Natural killer cell (primary cell): ENCODE measurements at regions not wholly inside any gene's neighbourhood (a gene's known extent, or its start where the extent isn't known, plus 50 kb on each side); places are given as distances from the start of the nearest gene placed in this dataset.

Experiments
- ATAC-seq, 3 donors: fragments of 150-1000 bp in 2 of 3; fragments of 200-7000 bp in 1 of 3; cut with Tn5 transposase; 1 replicate in 1 of 3; 2 replicates in 2 of 3; pipeline ENCODE4 v1.10.0; 2021; ENCODE audit warnings: mild to moderate bottlenecking in 2 of 3, moderate library complexity in 2 of 3
- DNase-seq, 2 donors: peaks; one replicate each; pipeline versions ENCODE4 v3.0.0 to v3.0.0-alpha.2; 2013 to 2021; ENCODE audit warnings: mixed read lengths in 1 of 2
- H3K27ac ChIP-seq: one replicate; pipeline ENCODE4 v1.5.1; 2013; ENCODE audit warnings: mild to moderate bottlenecking, low read length
- H3K27me3 ChIP-seq: one replicate; pipeline ENCODE4 v1.6.1; 2013; ENCODE audit warnings: low read length; ENCODE audit not compliant: control insufficient read depth, insufficient read depth
- H3K36me3 ChIP-seq: one replicate; pipeline ENCODE4 v1.6.1; 2013; ENCODE audit warnings: low read length; ENCODE audit not compliant: control insufficient read depth, insufficient read depth
- H3K4me1 ChIP-seq: one replicate; pipeline ENCODE4 v1.6.1; 2013; ENCODE audit warnings: low read length; ENCODE audit not compliant: control insufficient read depth, insufficient read depth
- H3K4me3 ChIP-seq: one replicate; pipeline ENCODE4 v1.5.1; 2013; ENCODE audit warnings: low read length
- H3K9me3 ChIP-seq: one replicate; pipeline ENCODE4 v1.6.1; 2013; ENCODE audit warnings: low read length; ENCODE audit not compliant: control insufficient read depth, insufficient read depth
- H3K27ac Mint-ChIP-seq, 2 donors: one replicate each; pipeline ENCODE4 v1.8.0; 2022; ENCODE audit warnings: mild to moderate bottlenecking in 2 of 2, mixed read lengths in 2 of 2, moderate library complexity in 1 of 2
- H3K27me3 Mint-ChIP-seq, 2 donors: one replicate each; pipeline ENCODE4 v1.8.0; 2022; ENCODE audit warnings: low read depth in 2 of 2, mixed read lengths in 2 of 2
- H3K36me3 Mint-ChIP-seq: one replicate; pipeline ENCODE4 v1.8.0; 2022; ENCODE audit warnings: mixed read lengths
- H3K4me1 Mint-ChIP-seq, 2 donors: one replicate each; pipeline ENCODE4 v1.8.0; 2022; ENCODE audit warnings: mixed read lengths in 2 of 2
- H3K4me3 Mint-ChIP-seq: one replicate; pipeline ENCODE4 v1.8.0; 2022; ENCODE audit warnings: mild to moderate bottlenecking, moderate library complexity, mixed read lengths
- H3K9me3 Mint-ChIP-seq, 2 donors: one replicate each; pipeline ENCODE4 v1.8.0; 2022; ENCODE audit warnings: mixed read lengths in 2 of 2
- WGBS: methylation state at CpG from one replicate; pipeline ENCODE4 v1.1.7; 2013; ENCODE audit warnings: missing lambda C conversion rate; ENCODE audit not compliant: insufficient coverage; 5-methylcytosine and 5-hydroxymethylcytosine counted together
- intact Hi-C: fragments of 100-400 bp; cut with micrococcal nuclease; formaldehyde crosslinking; loops from one replicate; pipeline ENCODE4 v1.14.2; 2022
- TF ChIP-seq, protein P1 (sequence below): fragments of 200-600 bp; IDR thresholded peaks from one replicate; pipeline ENCODE4 v1.8.0; 2022; ENCODE audit warnings: antibody characterized with exemption

GRCh38 chr5:74576941-74577456, 63.5 kb downstream of the ENC1 start:
- Mint-ChIP-seq H3K27me3 (no peaks in the 10 kb centered on the region), H3K9me3 (no peaks in the 10 kb centered on the region), H3K36me3 (no peaks in the 10 kb centered on the region), H3K4me1 (peaks cover 35 to 38% of the 10 kb centered on the region in 2 donors), H3K4me3 (peak overlapping the region; percentile 79), H3K27ac (peak overlapping the region; percentile 57 to 69)
- intact Hi-C loops: no loop called here
- ATAC-seq (peak; percentile 56 to 68 (median 65)), DNase-seq (peak in 1 of 2 donors; percentile 50)
- H3K9me3 ChIP-seq: no peaks in the 10 kb centered on the region
- TF ChIP-seq, protein P1, sequence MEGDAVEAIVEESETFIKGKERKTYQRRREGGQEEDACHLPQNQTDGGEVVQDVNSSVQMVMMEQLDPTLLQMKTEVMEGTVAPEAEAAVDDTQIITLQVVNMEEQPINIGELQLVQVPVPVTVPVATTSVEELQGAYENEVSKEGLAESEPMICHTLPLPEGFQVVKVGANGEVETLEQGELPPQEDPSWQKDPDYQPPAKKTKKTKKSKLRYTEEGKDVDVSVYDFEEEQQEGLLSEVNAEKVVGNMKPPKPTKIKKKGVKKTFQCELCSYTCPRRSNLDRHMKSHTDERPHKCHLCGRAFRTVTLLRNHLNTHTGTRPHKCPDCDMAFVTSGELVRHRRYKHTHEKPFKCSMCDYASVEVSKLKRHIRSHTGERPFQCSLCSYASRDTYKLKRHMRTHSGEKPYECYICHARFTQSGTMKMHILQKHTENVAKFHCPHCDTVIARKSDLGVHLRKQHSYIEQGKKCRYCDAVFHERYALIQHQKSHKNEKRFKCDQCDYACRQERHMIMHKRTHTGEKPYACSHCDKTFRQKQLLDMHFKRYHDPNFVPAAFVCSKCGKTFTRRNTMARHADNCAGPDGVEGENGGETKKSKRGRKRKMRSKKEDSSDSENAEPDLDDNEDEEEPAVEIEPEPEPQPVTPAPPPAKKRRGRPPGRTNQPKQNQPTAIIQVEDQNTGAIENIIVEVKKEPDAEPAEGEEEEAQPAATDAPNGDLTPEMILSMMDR: no peak
- no peak overlapping the region for H3K4me3 ChIP-seq
- no peak overlapping the region for H3K27ac ChIP-seq
- peaks cover 32% of the 10 kb centered on the region for H3K4me1 ChIP-seq
- H3K27me3 ChIP-seq: no peaks in the 10 kb centered on the region
- H3K36me3 ChIP-seq: no peaks in the 10 kb centered on the region
- WGBS: 50% methylated on average over 6 of the region's 6 CpGs

- H3K4me3 ChIP-seq: no peak overlapping the region
- Mint-ChIP-seq H3K4me1 (peaks cover 44 to 47% of the 10 kb centered on the region in 2 donors), H3K4me3 (peak overlapping the region; percentile 45), H3K36me3 (no peaks in the 10 kb centered on the region), H3K9me3 (no peaks in the 10 kb centered on the region), H3K27me3 (no peaks in the 10 kb centered on the region), H3K27ac (peak overlapping the region; percentile 57 to 69)
- H3K27ac ChIP-seq: no peak overlapping the region
- ATAC-seq (no peak), DNase-seq (peak in 1 of 2 donors; percentile 13)
- intact Hi-C loops: no loop called here
- no peaks in the 10 kb centered on the region for H3K36me3 ChIP-seq
- TF ChIP-seq, protein P1: no peak
- H3K4me1 ChIP-seq: peaks cover 32% of the 10 kb centered on the region
- WGBS: 88% methylated on average over 15 of the region's 15 CpGs
- no peaks in the 10 kb centered on the region for H3K27me3 ChIP-seq
- H3K9me3 ChIP-seq: no peaks in the 10 kb centered on the region
Measured at GRCh38 chr5:74575741-74576538, 64.6 kb downstream of the ENC1 start.

DNA sequence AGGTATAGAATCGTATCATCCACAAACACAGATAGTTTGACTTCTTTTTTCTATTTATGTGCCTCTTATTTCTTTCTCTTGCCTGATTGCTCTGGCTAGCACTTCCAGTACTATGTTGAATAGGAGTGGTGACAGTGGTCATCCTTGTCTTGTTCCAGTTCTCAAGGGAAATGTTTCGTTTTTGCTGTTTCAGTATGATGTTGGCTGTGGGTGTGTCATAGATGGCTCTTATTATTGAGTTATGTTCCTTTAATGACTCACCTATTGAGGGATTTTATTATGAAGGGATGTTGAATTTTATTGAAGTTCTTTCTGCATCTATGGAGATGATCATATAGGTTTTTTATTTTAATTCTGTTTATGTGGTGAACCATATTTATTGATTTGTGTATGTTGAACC, 70.3 kb downstream of the ENC1 start:
- no peaks in the 10 kb centered on the region for H3K9me3 ChIP-seq
- H3K4me1 ChIP-seq: no peaks in the 10 kb centered on the region
- H3K4me3 ChIP-seq: no peak overlapping the region
- no peaks in the 10 kb centered on the region for H3K27me3 Mint-ChIP-seq
- H3K36me3 ChIP-seq: no peaks in the 10 kb centered on the region
- H3K4me3 Mint-ChIP-seq: no peak overlapping the region
- no peaks in the 10 kb centered on the region for H3K27me3 ChIP-seq
- peaks cover 9 to 10% of the 10 kb centered on the region in 2 donors for H3K4me1 Mint-ChIP-seq
- ATAC-seq (no peak), DNase-seq (no peak)
- intact Hi-C loops: no loop called here
- H3K9me3 Mint-ChIP-seq: no peaks in the 10 kb centered on the region
- WGBS: 68% methylated on average over 1 of the region's 2 CpGs
- no peak overlapping the region for H3K27ac Mint-ChIP-seq
- H3K27ac ChIP-seq: no peak overlapping the region
- TF ChIP-seq, protein P1: no peak
- no peaks in the 10 kb centered on the region for H3K36me3 Mint-ChIP-seq
